Naive B cell (primary cell): ENCODE measurements at regions not wholly inside any gene's neighbourhood (a gene's known extent, or its start where the extent isn't known, plus 50 kb on each side); places are given as distances from the start of the nearest gene placed in this dataset.
A peak's percentile ranks its signal among the peaks of the same experiment; 100 is the strongest.

Experiments used
- ATAC-seq, 2 donors: fragments of 150-1000 bp; cut with Tn5 transposase; 2 replicates each; pipeline ENCODE4 v1.10.0; 2021; ENCODE audit warnings: low read depth in 2 of 2, mild to moderate bottlenecking in 2 of 2, moderate library complexity in 2 of 2
- DNase-seq: peaks from one replicate; pipeline ENCODE4 v3.0.0; 2022
- H3K27ac Mint-ChIP-seq, 6 donors: one replicate each; pipeline ENCODE4 v1.8.0; 2020 to 2022; ENCODE audit warnings: mild to moderate bottlenecking in 6 of 6, mixed read lengths in 6 of 6, moderate library complexity in 5 of 6, inconsistent platforms in 2 of 6
- H3K27me3 Mint-ChIP-seq, 3 donors: one replicate each; pipeline ENCODE4 v1.8.0; 2021 to 2022; ENCODE audit warnings: mixed read lengths in 3 of 3, mild to moderate bottlenecking in 1 of 3
- H3K36me3 Mint-ChIP-seq, 2 donors: one replicate each; pipeline ENCODE4 v1.8.0; 2020 to 2022; ENCODE audit warnings: mixed read lengths in 2 of 2, inconsistent platforms in 1 of 2, mild to moderate bottlenecking in 1 of 2
- H3K4me1 Mint-ChIP-seq, 3 donors: one replicate each; pipeline ENCODE4 v1.8.0; 2020 to 2022; ENCODE audit warnings: mixed read lengths in 3 of 3, inconsistent platforms in 1 of 3, mild to moderate bottlenecking in 1 of 3, moderate library complexity in 1 of 3
- H3K4me3 Mint-ChIP-seq, 8 donors: one replicate each; pipeline ENCODE4 v1.8.0; 2020 to 2022; ENCODE audit warnings: mild to moderate bottlenecking in 8 of 8, mixed read lengths in 8 of 8, moderate library complexity in 8 of 8, inconsistent platforms in 2 of 8
- H3K9me3 Mint-ChIP-seq, 7 donors: one replicate each; pipeline ENCODE4 v1.8.0; 2020 to 2022; ENCODE audit warnings: mixed read lengths in 7 of 7, mild to moderate bottlenecking in 5 of 7, inconsistent platforms in 2 of 7, moderate library complexity in 1 of 7

DNA sequence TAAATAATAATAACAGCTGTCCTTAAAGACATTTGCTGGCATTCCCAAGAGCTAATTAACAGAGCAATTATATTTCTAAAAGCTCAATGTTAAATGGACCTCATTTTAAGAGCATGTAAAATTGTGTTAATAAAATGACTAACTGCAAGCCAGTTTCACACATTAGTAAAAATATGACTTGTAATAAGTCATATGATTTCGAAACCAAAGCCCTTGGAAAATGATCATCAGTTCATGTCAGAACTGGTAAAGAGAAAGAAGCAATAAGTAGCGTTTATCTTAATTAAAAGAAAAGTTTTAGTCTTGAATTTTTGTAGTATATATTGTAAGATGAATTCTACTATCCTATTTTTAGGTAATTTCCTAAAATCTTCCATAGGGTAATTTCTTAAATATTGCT lies 310.7 kb downstream of the CNTN3 start:
- Mint-ChIP-seq H3K4me1 (no peaks in the 10 kb centered on the region), H3K27me3 (no peaks in the 10 kb centered on the region), H3K27ac (no peak overlapping the region), H3K9me3 (peaks cover 0 to 12% (median 0%) of the 10 kb centered on the region in 7 donors), H3K36me3 (no peaks in the 10 kb centered on the region), H3K4me3 (no peak overlapping the region)
- ATAC-seq (no peak), DNase-seq (no peak)

DNA sequence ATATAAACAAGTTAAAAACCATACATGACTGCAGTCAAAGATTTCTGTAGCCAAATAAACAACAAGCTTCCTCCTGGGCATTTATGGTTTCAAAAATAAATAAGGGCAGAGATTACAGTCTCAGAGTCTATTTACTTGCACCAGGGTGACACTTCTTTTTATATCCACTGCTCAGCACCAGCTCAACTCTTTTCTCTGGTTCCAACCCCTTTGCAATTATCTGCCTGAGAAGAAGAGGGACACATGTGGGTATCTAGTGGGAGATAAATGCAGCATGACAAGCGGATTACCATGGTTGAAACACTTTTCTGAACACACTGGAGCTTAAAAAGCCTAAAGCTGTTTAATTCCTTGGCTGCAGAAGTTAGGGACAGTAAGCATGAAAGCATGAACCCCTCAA lies 311.5 kb downstream of the CNTN3 start:
- Mint-ChIP-seq H3K9me3 (peaks cover 0 to 13% (median 1%) of the 10 kb centered on the region in 7 donors), H3K4me3 (no peak overlapping the region), H3K36me3 (no peaks in the 10 kb centered on the region), H3K27ac (no peak overlapping the region), H3K27me3 (no peaks in the 10 kb centered on the region), H3K4me1 (no peaks in the 10 kb centered on the region)
- DNase-seq = no peak
- no peak for ATAC-seq

DNA sequence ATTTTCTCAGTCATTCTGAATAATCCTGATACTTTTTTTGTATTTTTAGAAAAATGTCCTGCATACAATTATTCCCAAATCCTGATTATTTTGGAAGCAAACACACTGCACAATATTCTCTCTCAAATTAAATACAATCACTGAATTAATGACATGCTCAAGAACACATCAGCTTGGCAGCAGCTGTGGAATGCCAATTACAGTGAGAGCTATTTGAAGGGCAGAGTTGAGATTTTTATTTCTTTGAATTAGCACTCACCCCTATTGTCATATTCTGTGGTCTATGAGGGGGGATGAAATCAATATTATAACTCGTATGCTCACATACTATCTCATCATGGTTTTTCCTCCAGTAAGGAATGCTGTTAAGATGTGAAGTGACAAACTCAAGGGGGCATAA lies 312.2 kb downstream of the CNTN3 start:
- ATAC-seq = no peak
- no peak for DNase-seq
- no peaks in the 10 kb centered on the region for H3K27me3 Mint-ChIP-seq
- no peaks in the 10 kb centered on the region for H3K36me3 Mint-ChIP-seq
- no peak overlapping the region for H3K27ac Mint-ChIP-seq
- no peak overlapping the region for H3K4me3 Mint-ChIP-seq
- H3K9me3 Mint-ChIP-seq = peaks cover 0 to 13% (median 1%) of the 10 kb centered on the region in 7 donors
- no peaks in the 10 kb centered on the region for H3K4me1 Mint-ChIP-seq

DNA sequence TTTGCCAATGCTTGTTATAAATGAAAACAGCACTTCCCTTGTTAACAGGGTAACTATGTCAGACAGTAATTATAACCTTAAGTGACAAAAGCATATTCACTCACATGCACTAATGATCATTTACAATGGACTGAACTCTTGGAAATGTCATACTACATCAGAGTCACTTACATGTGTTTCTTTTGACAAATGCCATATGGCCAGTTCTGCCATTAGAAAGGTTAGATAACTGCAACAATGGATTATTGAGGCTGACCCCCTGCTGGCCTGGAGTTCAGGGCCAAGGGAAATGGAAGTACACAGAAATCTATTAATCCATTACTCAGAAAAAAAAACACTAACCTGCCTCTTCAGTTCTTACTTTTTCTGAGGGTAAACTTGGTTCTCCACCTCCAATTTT lies 313.4 kb downstream of the CNTN3 start:
- no peaks in the 10 kb centered on the region for H3K4me1 Mint-ChIP-seq
- H3K27me3 Mint-ChIP-seq = no peaks in the 10 kb centered on the region
- peaks cover 0 to 6% (median 1%) of the 10 kb centered on the region in 7 donors for H3K9me3 Mint-ChIP-seq
- H3K27ac Mint-ChIP-seq = no peak overlapping the region
- no peak for ATAC-seq
- no peak overlapping the region for H3K4me3 Mint-ChIP-seq
- no peak for DNase-seq
- H3K36me3 Mint-ChIP-seq = no peaks in the 10 kb centered on the region

DNA sequence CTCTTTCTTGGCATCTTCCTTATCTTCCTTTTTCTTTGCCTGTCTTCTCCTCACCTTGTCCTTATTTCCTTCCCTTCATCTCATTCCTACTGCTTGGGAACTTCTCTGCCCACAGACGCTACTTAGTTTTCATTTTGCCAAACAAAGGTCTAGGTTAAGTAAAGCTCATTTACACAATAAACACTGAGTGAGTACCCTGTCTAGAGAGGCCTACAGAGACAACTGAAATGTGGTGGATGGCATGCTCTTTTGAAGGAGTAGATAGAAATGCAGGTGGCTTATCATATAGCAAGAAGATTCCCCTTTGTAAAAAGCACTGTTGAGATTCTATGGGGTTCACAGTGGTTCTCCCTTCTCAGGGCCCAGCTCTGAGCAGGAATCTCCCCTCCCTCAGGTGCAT lies 319.0 kb downstream of the CNTN3 start:
- Mint-ChIP-seq H3K9me3 (peaks cover 1 to 18% (median 5%) of the 10 kb centered on the region in 7 donors), H3K4me3 (no peak overlapping the region), H3K27me3 (no peaks in the 10 kb centered on the region), H3K4me1 (no peaks in the 10 kb centered on the region), H3K36me3 (no peaks in the 10 kb centered on the region), H3K27ac (no peak overlapping the region)
- ATAC-seq (no peak), DNase-seq (no peak)

DNA sequence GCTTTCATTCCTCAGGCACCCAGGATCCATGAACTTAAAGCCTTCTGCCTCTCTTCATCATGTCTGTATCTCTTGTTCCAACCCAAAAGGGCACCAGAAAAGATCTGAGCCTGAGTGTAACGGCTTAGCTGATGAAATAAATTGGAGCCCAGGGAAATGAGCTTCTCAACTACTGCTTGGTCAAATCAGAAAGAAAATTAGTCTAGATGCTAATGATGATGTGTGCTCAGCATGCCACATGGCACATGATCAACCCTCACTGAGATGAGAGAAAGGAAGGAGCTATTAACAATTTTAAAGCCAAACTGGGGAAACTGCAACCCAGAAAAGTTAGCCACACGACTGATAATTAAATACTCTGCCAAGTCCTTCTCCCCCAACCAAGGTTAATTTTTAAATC lies 325.7 kb downstream of the CNTN3 start:
- DNase-seq (no peak), ATAC-seq (no peak)
- Mint-ChIP-seq H3K27ac (no peak overlapping the region), H3K4me1 (no peaks in the 10 kb centered on the region), H3K4me3 (no peak overlapping the region), H3K27me3 (no peaks in the 10 kb centered on the region), H3K36me3 (no peaks in the 10 kb centered on the region), H3K9me3 (peaks cover 0 to 29% (median 2%) of the 10 kb centered on the region in 7 donors)

DNA sequence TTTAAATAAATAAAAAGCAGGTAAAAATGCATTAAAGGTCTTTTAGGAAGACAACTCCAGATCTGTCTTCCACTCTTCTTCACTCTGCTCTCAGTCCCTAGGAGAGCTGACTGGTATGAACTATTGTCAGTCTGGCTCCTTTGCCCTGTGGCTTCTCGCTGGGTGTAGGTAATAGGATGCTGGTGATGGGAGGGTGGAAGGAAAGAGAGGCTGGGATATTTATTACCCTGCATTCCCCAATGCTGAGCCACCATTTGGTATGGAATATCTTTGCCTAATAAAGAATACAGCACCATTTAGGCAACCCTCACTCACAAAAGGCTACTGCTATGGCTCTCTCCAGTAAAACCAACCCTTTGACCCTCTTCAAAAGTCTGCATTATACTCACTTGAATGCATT lies 326.9 kb downstream of the CNTN3 start:
- no peaks in the 10 kb centered on the region for H3K27me3 Mint-ChIP-seq
- H3K27ac Mint-ChIP-seq = no peak overlapping the region
- DNase-seq = no peak
- H3K4me3 Mint-ChIP-seq = no peak overlapping the region
- no peaks in the 10 kb centered on the region for H3K4me1 Mint-ChIP-seq
- peaks cover 0 to 29% (median 2%) of the 10 kb centered on the region in 7 donors for H3K9me3 Mint-ChIP-seq
- no peaks in the 10 kb centered on the region for H3K36me3 Mint-ChIP-seq
- ATAC-seq = no peak

DNA sequence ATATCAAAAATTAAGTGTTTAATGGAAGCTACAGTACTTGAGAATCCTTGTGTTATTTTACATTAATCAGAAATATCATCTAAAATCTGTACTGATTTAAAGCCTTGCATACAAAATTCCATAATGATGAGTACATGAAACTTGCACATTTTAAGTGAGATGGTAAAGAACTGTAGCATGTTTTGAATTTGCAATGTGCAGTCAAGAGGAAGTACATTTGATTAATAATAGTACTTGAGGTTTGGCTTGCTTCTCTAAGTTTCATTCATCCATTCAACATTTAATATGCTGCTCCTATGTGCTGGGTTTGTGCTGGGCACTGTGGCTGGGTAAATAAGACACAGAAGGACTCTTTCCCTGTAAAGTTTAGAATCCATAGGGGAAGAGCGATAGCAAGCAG lies 332.3 kb downstream of the CNTN3 start:
- Mint-ChIP-seq H3K27ac (no peak overlapping the region), H3K36me3 (no peaks in the 10 kb centered on the region), H3K4me1 (no peaks in the 10 kb centered on the region), H3K9me3 (peaks cover 0 to 34% (median 13%) of the 10 kb centered on the region in 7 donors), H3K27me3 (no peaks in the 10 kb centered on the region), H3K4me3 (no peak overlapping the region)
- ATAC-seq (no peak), DNase-seq (no peak)

DNA sequence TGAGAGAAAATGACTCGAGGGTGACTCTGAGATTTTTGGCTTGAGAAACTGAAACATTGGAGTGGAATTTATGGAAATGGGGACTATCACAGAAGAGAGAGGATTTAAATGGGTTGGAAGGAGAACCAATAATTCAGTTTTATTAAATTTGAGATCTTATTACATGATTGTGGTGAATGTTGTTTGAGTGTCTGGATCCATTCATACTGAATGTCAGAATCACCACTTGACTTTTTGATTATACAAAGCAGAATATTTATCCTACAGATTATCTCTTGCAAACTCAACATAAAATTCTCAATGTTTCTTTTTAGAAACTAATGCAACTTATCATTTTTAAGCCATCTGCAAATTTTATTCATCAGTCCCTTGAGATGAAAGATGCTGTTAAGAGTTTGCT lies 332.8 kb downstream of the CNTN3 start:
- Mint-ChIP-seq H3K4me1 (no peaks in the 10 kb centered on the region), H3K36me3 (no peaks in the 10 kb centered on the region), H3K27me3 (no peaks in the 10 kb centered on the region), H3K4me3 (no peak overlapping the region), H3K9me3 (peaks cover 0 to 39% (median 16%) of the 10 kb centered on the region in 7 donors), H3K27ac (peak overlapping the region in 1 of 6 donors; percentile 50)
- ATAC-seq = no peak
- no peak for DNase-seq

DNA sequence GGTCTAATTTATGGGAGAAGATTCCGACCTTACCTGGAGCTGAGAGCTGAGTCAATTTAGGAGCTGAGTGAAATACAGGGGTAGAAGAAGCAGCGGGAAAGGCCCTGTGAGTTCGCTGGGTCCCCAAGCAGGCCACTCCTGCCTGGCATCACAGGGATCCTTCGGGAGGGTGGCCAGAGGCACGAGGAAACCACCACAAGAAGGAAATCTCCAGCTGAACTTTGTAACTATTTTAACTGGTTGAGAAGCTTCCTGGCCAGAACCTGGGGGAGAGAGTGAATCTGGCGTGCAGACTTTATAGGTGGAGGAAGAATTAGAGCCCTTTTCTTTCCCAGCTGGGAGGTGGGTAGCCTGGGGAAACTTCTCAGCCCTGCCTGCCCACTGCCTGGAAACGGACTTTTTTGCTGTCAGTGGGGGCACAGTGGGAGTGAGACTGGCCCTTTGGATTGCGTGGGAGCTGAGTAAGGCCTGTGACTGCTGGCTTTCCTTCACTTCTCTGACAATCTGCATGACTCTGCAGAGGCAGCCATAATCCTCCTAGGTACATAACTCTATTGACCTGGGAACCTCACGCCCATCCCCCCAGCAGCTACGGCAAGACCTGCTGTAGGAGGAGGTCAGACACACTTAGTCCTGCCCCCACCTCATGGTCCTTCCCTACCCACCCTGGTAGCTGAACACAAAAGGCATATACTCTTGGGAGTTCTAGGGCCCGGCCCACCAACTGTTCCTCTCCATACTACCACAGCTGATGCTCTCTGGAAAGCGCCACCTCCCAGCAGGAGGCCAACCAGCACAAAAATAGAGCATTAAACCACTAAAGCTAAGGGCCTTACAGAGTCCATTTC lies 340.7 kb downstream of the CNTN3 start:
- no peak overlapping the region for H3K4me3 Mint-ChIP-seq
- H3K4me1 Mint-ChIP-seq = no peaks in the 10 kb centered on the region
- H3K27ac Mint-ChIP-seq = peak overlapping the region in 1 of 6 donors; percentile 28
- DNase-seq (no peak), ATAC-seq (no peak)
- no peaks in the 10 kb centered on the region for H3K36me3 Mint-ChIP-seq
- H3K27me3 Mint-ChIP-seq = no peaks in the 10 kb centered on the region
- peaks cover 3 to 29% (median 11%) of the 10 kb centered on the region in 7 donors for H3K9me3 Mint-ChIP-seq

DNA sequence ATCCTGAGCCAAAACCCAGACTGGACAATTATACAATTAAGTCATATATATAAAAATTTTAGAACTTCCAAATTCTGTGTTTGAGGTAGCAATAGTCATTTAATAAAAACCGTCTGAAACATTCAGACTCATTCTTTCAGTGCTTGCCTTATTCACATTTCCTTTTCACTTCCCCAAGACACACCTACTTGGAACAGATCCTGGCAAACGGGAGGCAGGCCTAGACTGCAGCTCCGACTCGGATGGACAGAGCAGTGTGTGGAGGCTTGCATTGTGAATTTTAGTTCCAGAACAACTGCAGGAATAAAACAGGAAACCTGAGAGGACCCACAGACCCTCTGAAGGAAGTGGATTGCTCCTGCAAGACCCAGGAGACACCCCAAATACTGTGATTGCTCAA lies 341.4 kb downstream of the CNTN3 start:
- no peaks in the 10 kb centered on the region for H3K27me3 Mint-ChIP-seq
- peaks cover 1 to 22% (median 9%) of the 10 kb centered on the region in 7 donors for H3K9me3 Mint-ChIP-seq
- no peak for DNase-seq

DNA sequence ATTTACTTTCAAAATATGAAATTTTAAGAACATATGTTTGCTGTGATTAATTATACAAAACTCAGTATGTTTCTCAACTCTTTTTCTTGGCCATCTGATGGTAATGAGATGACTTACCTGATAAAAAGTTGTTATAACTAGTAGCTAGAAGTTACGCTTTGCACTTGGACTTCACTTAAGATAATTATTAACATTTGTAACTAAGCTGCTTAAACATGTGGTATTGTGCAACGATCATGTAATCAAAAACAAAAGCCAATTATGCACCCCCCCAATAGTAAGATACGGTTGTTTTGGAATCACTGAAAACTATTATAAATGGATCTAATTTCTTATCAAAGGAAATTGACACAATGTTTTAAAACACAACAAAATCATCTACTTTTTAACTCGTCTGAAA lies 342.9 kb downstream of the CNTN3 start:
- Mint-ChIP-seq H3K4me3 (no peak overlapping the region), H3K27ac (no peak overlapping the region), H3K27me3 (no peaks in the 10 kb centered on the region), H3K4me1 (no peaks in the 10 kb centered on the region), H3K36me3 (no peaks in the 10 kb centered on the region), H3K9me3 (peaks cover 0 to 8% (median 1%) of the 10 kb centered on the region in 7 donors)
- ATAC-seq (no peak), DNase-seq (no peak)

More for the DNA sequence above, 341.4 kb downstream of the CNTN3 start:
- Mint-ChIP-seq H3K4me3 (no peak overlapping the region), H3K36me3 (no peaks in the 10 kb centered on the region), H3K27ac (peak overlapping the region in 1 of 6 donors; percentile 28), H3K4me1 (no peaks in the 10 kb centered on the region)
- ATAC-seq = no peak

DNA sequence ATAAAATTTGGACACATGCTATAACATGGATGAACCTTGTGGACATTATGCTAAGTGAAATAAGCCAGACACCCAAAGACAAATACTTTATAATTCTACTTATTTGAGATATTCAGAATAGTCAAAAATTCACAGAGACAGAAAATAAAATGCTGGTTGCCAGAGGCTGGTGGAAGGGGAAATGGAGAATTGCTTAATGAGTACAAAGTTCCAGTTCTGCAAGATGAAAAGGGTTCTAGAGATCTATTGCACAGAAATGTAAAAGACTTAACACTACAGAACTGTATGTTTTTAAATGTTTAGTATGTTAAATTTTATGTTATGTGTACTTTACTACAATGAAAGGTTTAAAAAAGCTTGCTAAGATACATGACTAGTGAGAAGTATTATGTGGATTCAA lies 344.8 kb downstream of the CNTN3 start:
- Mint-ChIP-seq H3K9me3 (peaks cover 0 to 4% (median 0%) of the 10 kb centered on the region in 7 donors), H3K27ac (no peak overlapping the region)

DNA sequence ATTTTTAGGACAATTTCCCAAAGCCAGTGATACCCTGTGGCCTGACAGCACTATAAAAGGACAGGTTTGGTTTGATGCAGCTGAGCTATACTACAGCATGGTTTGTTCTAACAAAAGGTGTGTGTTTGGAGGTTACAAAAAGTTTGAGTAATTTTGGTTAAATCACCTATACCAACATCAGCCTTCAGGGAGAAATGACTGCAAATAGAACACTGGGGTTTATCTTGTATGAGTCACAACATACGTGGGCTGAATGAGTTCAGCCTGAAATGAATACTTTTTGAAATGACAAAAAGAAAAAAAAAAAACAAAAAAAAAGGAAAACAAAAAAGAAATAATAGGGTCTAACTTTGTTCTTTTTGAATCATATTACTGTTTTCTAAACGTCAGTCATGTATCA lies 345.7 kb downstream of the CNTN3 start:
- no peak overlapping the region for H3K27ac Mint-ChIP-seq
- no peaks in the 10 kb centered on the region for H3K36me3 Mint-ChIP-seq
- no peak for ATAC-seq
- no peak overlapping the region for H3K4me3 Mint-ChIP-seq
- H3K9me3 Mint-ChIP-seq = no peaks in the 10 kb centered on the region
- no peaks in the 10 kb centered on the region for H3K27me3 Mint-ChIP-seq
- H3K4me1 Mint-ChIP-seq = no peaks in the 10 kb centered on the region
- no peak for DNase-seq

More for the DNA sequence above, 344.8 kb downstream of the CNTN3 start:
- no peak for DNase-seq
- Mint-ChIP-seq H3K36me3 (no peaks in the 10 kb centered on the region), H3K27me3 (no peaks in the 10 kb centered on the region), H3K4me3 (no peak overlapping the region), H3K4me1 (no peaks in the 10 kb centered on the region)
- no peak for ATAC-seq
